GM20000 (cell line): ENCODE measurements at regions not wholly inside any gene's neighbourhood (a gene's known extent, or its start where the extent isn't known, plus 50 kb on each side); places are given as distances from the start of the nearest gene placed in this dataset.

Source experiments
- DNase-seq: peaks from one replicate; pipeline ENCODE4 v3.0.0; 2012; ENCODE audit warnings: low spot score
- CTCF ChIP-seq: IDR thresholded peaks from 2 replicates; pipeline ENCODE4 v1.5.1; 2012; ENCODE audit warnings: mild to moderate bottlenecking, control low read depth; ENCODE audit errors: extremely low read depth, missing control alignments

GRCh38 chr4:180234730-180235129 is 2008.5 kb upstream of the TENM3 start:
- TF ChIP-seq CTCF: no peak
- no peak for DNase-seq

- no peak for DNase-seq
- TF ChIP-seq CTCF: no peak
Observed at GRCh38 chr4:180240670-180241069, 2002.5 kb upstream of the TENM3 start.

GRCh38 chr4:180253419-180253818 is 1989.8 kb upstream of the TENM3 start:
- no peak for TF ChIP-seq CTCF
- DNase-seq: no peak

GRCh38 chr4:180261346-180261745 is 1981.9 kb upstream of the TENM3 start:
- no peak for TF ChIP-seq CTCF
- no peak for DNase-seq

- no peak for TF ChIP-seq CTCF
- peak; percentile 16 for DNase-seq
Observed at GRCh38 chr4:180280076-180280475, 1963.1 kb upstream of the TENM3 start.

DNA sequence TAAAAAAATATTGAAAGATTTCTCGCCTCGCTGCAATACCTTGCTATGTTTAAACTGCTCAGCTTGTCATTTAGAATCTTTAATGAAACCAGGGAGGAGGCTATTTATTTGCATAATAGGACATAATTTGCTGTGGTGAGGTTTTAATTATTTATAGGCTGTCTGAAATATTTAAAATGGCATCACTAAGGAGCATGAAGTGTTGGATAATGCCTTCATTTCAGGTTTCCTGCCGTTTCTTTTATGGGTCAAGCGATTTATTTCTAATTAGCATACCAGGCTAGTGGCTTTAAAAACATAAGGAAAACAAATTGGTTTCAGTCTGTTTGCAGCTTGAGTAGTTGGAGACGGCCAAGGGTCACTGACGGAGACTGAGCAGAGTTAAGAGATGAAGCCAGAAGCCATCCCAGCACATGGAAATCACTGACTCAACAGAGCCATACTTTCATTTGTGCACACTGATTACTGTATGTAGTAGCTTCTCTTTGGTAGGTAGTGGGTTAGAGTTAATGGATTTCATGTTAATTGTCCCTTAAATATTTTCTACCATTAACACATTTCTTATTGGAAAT is 1962.4 kb upstream of the TENM3 start:
- TF ChIP-seq CTCF: no peak
- no peak for DNase-seq

- no peak for TF ChIP-seq CTCF
- no peak for DNase-seq
Observed at GRCh38 chr4:180281724-180282123, 1961.5 kb upstream of the TENM3 start.
